ENCODE measurements at regions not wholly inside any gene's neighbourhood (a gene's known extent, or its start where the extent isn't known, plus 50 kb on each side); places are given as distances from the start of the nearest gene placed in this dataset.
"Not testable (repeated sequence)": the region's sequence is repeated elsewhere in the genome, so short reads cannot be mapped to it uniquely, and the experiment has no call there.

DNA sequence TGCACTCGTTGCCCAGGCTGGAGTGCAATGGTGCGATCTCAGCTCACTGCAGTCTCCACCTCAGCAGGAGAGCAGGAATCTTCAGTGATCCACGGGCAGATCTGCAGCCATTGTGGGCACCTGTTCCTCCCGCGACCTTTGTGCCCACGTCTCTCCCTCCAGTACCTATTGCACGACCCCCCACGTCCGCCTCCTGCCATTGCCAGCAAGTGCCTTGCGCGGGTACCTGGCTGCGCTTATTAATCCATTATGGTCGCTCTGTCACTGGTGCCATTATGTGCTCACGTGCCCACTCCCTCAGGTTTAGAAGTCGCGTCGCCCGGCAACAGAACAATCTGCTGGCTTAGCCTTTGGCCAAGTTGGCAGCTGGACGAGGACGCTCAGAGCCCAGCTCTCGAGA is 146.2 kb upstream of the C1QTNF3 start:
- DNase-seq: not testable (repeated sequence)

DNA sequence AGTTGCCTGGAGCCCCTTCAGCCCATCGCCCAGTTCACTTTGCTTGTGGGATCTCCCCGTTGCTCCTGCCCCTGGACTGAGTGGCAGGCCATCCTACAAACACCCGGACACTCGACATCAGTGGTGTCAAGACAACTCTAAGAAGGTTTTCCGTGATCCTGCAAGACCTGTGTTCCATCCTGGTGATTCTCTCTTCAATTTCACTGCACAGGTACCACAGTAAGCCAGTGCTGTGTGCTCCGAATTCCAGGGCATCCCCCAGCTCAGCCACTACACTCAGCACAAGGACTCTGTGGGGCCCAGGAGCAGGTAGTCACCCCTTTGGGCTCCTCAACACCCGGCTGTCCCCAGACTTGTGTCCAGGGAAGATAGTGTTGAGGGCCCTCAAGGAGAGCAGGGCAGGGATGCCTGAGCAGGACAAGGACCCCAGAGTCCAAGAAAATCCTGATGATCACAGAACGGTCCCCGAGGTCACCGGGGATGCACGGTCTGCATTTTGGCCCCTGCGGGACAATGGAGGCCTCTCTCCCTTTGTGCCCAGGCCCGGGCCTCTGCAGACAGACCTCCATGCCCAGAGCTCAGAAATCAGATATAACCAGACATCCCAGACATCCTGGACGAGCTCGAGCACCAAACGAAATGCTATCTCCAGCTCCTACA is 146.9 kb upstream of the C1QTNF3 start:
- DNase-seq: peak; percentile 2

DNA sequence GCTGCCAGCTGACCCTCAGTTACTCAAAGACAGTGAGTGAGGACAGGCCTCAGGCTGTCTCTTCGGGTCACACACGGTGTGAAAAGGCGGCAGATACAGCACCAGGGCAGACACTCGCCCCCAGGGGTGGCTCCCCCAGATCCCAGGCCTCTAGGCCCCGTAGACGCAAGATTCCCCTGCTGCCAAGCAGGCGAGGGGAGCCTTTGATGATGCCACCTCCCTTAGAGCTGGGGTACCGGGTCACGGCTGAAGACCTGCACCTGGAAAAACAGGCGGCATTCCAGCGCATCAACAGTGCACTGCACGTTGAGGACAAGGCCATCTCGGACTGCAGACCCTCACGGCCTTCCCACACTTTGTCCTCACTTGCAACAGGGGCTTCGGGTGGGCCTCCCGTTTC is 147.5 kb upstream of the C1QTNF3 start:
- DNase-seq: not testable (repeated sequence)

DNA sequence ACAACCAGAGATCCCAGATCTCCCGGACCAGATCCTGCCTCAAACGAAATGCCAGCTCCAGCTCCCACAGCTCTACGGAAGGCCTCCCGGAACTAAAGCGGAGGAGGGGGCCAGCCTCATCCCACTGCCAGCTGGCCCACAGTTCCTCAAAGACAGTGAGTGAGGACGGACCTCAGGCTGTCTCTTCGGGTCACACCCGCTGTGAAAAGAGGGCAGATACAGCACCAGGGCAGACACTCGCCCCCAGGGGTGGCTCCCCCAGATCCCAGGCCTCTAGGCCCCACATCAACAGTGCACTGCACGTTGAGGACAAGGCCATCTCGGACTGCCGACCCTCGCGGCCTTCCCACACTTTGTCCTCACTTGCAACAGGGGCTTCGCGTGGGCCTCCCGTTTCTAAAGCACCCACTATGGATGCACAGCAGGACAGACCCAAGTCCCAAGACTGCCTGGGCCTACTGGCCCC is 148.3 kb upstream of the C1QTNF3 start:
- DNase-seq: peak; percentile 0

DNA sequence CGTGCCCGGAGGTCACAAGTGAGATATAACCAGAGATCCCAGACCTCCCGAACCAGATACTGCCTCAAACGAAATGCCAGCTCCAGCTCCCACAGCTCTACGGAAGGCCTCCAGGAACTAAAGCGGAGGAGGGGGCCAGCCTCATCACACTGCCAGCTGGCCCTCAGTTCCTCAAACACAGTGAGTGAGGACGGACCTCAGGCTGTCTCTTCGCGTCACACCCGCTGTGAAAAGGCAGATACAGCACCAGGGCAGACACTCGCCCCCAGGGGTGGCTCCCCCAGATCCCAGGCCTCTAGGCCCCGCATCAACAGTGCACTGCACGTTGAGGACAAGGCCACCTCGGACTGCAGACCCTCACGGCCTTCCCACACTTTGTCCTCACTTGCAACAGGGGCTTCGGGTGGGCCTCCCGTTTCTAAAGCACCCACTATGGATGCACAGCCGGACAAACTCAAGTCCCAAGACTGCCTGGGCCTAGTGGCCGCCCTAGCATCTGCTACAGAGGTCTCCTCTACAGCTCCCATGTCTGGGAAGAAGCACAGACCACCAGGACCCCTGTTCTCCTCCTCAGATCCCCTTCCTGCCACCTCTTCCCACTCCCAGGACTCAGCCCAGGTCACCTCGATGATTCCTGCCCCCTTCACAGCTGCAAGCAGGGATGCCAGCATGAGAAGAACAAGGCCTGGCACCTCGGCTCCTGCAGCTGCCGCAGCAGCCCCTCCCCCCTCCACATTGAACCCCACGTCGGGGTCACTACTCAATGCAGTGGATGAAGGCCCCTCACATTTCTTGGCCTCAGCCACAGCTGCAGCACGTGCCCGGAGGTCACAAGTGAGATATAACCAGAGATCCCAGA is 149.3 kb upstream of the C1QTNF3 start:
- peak; percentile 16 for DNase-seq

DNA sequence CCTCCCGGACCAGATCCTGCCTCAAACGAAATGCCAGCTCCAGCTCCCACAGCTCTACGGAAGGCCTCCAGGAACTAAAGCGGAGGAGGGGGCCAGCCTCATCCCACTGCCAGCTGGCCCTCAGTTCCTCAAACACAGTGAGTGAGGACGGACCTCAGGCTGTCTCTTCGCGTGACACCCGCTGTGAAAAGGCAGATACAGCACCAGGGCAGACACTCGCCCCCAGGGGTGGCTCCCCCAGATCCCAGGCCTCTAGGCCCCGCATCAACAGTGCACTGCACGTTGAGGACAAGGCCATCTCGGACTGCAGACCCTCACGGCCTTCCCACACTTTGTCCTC is 149.9 kb upstream of the C1QTNF3 start:
- not testable (repeated sequence) for DNase-seq

DNA sequence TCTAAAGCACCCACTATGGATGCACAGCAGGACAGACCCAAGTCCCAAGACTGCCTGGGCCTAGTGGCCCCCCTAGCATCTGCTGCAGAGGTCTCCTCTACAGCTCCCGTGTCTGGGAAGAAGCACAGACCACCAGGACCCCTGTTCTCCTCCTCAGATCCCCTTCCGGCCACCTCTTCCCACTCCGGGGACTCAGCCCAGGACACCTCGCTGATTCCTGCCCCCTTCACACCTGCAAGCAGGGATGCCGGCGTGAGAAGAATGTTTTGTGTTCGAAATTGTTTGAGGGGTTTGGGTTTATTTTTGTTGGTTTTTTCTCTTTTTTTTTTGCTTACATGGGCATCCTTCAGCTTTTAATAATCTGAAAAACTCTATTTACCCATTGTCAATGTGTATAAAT is 150.3 kb upstream of the C1QTNF3 start:
- DNase-seq: not testable (repeated sequence)

DNA sequence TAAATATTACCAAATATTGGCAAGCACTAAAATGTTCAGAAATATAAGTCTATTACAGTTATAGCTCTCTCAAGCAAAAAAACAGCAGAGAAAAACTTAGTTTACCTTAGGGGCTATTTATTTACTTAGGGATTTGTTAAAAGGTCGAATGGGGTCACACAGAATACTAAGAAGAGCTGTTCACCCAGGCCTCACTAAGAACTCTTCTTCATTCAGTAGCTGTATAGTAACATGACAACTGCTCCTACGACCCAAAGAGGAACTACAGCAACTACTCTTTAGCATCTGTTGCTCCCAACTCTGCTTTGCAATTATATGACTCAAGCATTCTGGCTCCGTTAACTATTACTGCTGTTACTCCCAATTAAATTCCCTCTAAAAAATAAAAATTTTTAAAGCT is 150.8 kb upstream of the C1QTNF3 start:
- DNase-seq: peak; percentile 4

DNA sequence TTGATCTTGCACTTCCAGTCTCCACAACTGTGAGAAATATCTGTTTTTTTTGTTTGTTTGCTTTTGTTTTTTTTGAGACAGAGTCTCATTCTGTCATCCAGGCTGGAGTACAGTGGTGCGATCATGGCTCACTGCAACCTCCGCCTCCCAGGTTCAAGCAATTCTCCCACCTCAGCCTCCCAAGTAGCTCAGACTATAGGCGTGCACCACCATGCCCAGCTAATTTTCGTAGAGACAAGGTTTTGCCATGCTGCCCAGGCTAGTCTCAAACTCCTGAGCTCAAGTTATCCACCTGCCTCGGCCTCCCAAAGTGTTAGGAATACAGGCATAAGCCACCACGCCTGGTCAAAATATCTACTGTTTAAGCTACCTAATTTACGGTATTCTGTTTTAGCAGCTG is 153.1 kb upstream of the C1QTNF3 start:
- not testable (repeated sequence) for DNase-seq

DNA sequence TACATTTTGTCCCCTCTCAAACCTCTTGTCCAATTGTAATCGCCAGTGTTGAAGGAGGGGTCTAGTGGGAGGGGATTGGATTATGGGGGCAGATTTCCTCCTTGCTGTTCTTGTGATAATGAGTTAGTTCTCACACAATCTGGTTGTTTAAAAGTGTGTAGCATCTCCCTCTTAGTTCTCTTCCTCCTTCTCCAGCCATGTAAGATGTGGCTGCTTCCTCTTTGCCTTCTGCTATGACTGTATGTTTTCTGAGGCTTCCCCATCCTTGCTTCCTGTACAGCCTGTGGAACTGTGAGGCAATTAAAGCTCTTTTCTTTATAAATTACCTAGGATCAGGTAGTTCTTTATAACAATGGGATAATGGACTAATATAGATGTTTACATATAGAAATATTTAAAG is 162.3 kb upstream of the C1QTNF3 start:
- not testable (repeated sequence) for DNase-seq

DNA sequence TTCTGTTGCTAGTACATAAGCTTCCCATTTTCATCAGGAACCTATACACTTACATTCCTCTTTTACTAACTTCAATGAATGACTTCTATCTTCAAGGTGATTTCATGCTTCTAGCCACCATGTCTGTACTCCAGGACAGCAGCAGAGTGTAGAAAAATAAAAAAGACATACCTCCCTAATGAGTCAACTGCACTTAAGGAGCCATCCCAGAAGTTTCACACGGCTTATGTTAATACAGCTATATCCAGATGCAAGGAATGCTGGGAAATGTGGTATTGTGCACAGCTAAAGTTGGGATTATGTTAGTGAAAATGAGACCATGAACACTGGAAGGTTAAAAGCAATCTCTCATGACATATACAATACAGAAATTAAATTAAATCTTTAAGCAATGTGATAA is 174.4 kb upstream of the C1QTNF3 start:
- peak; percentile 63 for DNase-seq

DNA sequence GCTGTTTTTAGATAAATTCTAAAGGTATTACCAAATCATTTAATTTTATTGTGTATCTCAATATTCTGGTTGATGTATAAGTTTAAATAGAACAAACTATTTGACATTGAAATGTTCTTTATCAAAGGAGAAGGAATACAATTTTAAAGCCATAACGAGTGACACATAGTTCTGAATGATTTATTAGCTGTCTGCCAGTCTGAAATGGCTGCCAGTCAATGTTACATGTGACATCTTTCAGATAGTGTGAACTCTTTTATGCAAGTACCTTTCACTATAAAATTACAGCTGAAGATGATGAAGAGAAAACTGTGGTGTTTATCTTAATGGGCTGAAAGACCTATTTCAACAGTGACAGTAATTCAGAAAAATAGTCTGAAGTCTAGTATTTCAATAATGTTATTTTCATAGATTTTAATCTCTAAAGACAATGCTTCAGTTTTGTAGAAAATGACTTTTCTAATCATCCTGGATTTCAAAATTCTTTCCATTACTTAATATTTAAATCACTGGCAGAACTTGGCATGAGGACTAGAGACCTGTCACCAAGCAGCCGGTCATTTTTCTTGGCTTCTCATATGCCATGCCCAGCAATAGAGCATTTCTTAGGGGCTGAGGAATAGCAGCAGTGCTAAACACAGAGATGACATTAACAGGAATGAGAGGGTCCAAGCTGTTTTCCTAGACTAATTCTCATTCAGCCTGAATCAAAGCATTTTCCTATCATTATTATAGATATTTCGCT is 178.5 kb upstream of the C1QTNF3 start:
- not testable (repeated sequence) for DNase-seq

DNA sequence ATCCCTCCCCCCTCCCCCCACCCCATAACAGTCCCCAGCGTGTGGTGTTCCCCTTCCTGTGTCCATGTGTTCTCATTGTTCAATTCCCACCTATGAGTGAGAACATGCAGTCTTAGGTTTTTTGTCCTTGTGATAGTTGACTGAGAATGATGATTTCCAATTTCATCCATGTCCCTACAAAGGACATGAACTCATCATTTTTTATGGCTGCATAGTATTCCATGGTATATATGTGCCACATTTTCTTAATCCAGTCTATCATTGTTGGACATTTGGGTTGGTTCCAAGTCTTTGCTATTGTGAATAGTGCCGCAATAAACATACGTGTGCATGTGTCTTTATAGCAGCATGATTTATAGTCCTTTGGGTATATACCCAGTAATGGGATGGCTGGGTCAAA is 180.1 kb upstream of the C1QTNF3 start:
- DNase-seq: not testable (repeated sequence)

DNA sequence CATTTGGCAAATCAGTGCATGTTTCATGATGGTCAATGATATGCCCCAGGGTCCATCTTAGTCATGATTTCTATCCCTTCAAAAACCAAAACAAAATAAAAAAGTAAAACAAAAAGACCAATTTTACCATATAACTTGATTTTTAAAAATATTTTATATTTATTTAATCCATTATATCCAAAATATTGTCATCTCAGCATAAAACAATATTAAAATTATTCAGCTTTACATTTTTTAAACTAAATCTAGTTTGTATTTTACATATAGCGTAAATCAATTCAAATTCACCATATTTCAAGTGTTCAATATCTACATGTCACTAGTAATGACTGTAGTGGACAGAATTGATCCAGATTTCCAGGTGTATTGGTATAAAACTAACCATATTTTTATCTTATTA is 187.4 kb upstream of the C1QTNF3 start:
- not testable (repeated sequence) for DNase-seq

DNA sequence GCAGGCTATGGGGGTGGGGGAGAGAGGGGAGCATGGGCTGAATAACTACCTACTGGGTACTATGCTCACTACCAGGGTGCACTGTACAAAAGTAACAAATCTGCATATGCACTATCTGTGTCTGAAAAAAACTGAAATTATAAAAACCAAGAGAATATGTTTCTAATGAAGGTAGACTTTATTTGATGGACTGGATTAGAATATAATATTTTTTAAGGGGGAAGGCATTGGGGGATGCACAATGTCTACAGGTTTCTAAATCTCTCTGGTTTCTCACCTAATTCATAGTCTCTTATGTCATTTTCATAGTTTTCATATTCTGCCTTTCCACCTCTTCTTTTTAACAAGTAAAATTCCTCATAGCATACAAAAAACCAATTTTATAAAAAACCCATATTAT is 200.8 kb upstream of the C1QTNF3 start:
- not testable (repeated sequence) for DNase-seq

DNA sequence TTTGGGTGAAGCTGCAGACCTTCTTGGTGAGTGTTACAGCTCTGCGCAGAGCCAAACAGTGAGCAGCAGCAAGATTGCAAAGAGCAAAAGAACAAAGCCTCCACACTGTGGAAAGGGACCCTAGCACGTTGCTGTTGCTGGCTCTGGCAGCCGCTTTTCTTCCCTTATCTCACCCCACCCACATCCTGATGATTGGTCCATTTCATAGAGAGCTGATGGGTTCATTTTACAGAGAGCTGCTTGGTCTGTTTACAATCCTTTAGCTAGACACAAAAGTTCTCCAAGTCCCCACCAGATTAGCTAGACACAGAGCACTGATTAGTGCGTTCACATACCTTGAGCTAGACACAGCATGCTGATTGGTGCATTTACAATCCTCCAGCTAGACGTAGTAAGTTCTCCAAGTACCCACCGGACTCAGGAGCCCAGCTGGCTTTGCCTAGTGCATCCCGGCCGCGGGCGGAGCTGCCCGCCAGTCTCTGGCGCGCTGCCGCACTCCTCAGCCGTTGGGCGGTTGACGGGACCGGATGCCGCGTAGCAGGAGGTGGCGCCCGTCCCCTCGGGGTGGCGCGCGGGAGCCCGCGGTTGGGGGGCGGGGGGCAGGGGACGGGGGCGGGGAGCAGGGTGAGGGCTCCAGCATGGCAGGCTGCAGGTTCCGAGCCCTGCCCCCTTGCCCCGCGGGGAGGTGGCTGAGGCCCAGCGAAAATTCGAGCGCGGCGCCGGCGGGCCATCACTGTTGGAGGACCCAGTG is 201.4 kb upstream of the C1QTNF3 start:
- DNase-seq: peak; percentile 51

DNA sequence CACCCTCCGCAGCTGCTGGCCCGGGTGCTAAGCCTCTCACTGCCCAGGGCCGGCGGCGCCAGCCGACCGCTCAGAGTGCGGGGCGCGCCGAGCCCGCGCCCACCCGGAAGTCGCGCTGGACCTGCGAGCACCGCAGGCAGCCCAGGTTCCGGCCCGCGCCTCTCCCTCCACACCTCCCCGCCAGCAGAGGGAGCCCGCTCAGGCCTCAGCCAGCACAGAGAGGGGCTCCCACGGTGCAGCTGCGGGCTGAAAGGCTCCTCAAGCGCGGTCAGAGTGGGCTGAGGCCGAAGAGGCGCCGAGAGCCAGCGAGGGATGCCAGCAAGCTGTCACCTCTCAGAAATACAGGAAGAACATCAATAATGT is 202.0 kb upstream of the C1QTNF3 start:
- DNase-seq: not testable (repeated sequence)

DNA sequence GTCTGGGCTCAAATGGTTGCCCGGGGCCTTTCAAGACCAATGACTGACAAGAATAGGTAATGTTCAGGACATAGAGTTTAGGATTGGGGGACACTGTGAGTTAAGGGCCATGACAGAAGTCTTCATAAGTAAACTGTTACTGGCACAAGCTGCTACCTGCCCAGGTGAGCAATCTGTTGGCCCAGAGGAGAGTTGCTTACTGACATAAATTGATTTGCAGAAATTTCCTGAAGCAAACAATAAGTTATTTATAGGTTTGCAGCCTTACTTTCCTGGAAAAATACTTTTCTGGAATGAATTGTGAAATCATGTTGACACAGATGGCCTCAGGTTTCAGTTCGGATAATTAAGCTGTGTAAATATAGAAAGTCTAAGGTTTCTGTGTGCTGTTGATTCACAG is 202.8 kb upstream of the C1QTNF3 start:
- not testable (repeated sequence) for DNase-seq

DNA sequence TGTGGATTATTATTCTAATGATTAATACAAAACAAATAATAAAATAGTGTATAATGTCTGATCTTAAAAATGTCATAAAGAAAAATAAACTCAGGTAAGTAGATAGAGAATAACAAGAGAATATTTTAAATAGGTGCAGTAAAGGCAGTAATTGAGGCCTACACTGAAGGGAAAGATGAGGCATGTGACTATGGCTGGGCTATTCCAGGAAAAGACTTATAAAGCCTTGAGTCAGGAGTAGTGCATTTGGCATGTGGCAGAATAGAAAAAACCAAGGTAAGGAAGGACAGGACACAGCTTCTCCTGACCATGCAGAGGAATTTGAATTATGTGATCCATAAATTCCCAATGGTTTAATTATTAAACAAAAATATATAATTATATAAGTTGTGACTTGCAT is 215.6 kb upstream of the C1QTNF3 start:
- DNase-seq: not testable (repeated sequence)

DNA sequence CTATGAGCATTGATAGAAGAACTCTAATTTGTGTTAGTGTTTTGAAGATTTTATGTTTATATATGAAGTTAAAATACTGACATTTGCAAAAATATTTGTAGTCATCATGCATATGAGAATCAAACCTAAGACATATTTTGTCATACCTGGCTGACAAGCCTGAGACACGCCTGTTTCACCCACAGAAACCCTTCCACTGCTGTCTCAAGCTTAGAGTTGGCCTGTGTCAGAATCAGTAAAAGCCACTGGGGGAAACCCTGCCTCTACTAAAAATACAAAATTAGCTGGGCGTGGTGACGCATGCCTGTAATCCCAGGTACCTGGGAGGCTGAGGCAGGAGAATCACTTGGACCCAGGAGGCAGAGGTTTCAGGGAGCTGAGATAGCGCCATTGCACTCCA is 218.0 kb upstream of the C1QTNF3 start:
- not testable (repeated sequence) for DNase-seq

DNA sequence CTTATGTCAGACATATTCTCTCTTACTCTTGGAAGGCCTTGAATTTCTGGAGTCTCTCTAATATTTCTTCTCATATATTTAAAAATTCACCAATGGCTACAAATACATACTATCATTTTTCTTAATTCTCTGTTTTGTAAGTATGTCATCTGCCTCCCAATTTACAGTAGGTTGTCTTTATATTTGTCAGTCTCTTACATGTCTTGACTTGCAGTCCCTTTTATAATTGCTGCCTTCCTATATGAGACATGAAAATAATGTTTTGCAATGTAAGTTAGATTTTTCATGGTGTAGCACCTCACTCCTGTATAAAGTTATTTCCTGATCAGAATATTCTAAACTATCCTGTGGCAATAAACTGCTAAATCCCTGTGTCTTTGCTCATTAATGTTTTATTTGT is 223.1 kb upstream of the C1QTNF3 start:
- not testable (repeated sequence) for DNase-seq

DNA sequence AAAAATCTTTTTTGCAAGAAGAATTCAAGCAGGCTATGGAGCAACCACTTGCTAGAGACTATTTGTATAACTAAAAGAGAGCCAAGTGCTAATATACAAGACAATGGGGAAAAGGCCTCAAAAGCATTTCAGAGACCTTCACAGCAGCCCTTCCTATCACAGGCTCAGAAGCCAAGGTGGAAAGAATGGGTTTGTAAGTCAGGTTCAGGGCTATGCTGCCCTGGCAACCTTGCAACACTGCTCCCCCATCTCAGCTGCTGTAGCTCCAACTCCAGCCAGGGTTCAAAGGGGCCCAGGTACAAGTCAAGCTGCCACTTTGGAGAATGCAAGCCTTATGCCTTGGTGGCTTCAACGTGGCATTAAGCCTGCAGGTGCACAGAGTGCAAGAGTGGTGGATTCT is 253.7 kb upstream of the C1QTNF3 start:
- DNase-seq: not testable (repeated sequence)

DNA sequence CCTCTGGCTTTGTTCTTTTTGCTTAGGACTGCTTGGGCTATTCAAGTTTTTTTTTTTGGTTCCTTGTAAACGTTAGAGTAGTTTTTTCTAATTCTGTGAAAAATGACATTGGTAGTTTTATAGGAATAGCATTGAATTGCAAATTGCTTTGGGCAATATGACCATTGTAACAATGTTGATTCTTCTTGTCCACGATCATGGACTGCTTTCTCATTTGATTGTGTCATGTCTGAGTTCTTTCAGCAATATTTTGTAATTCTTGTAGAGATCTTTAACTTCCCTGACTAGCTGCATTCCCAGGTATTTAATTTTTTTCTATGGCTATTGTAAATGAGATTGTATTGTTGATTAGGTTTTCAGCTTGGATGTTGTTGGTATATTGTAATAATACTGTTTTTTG is 286.2 kb upstream of the C1QTNF3 start:
- DNase-seq: not testable (repeated sequence)
